ENCODE measurements at regions not wholly inside any gene's neighbourhood (a gene's known extent, or its start where the extent isn't known, plus 50 kb on each side); places are given as distances from the start of the nearest gene placed in this dataset.
A peak's percentile ranks its signal among the peaks of the same experiment; 100 is the strongest.

- DNase-seq (no peak), ATAC-seq (peak in 1 of 2 donors; percentile 42)
- no peaks in the 10 kb centered on the region for H3K27me3 ChIP-seq
- H3K27ac ChIP-seq = no peak overlapping the region
- no peaks in the 10 kb centered on the region for H3K4me1 ChIP-seq
- TF ChIP-seq CTCF (IDR thresholded peaks at IDR 0.05 in 4 of 5, conservative IDR thresholded peaks at IDR 0.05 in 1 of 5) = no peak
- no peak for TF ChIP-seq POLR2A (IDR thresholded peaks at IDR 0.05)
- intact Hi-C loops (cut with DNase I; ENCODE audit: low total_unique reads) (no loop called here), in situ Hi-C loops (cut with MboI; ENCODE audit: low sequenced_read_pairs in 4 of 4) (no loop called here)
- H3K4me3 ChIP-seq = no peak overlapping the region
- H3K36me3 ChIP-seq = no peaks in the 10 kb centered on the region
- no peaks in the 10 kb centered on the region for H3K9me3 ChIP-seq
Observed at GRCh38 chr4:127304356-127304755, 328.4 kb upstream of the INTU start.

- ATAC-seq (no peak), DNase-seq (no peak)
- intact Hi-C loops (cut with DNase I; ENCODE audit: low total_unique reads) = no loop called here
- Histone ChIP-seq H3K36me3 (no peaks in the 10 kb centered on the region), H3K9me3 (no peaks in the 10 kb centered on the region), H3K27ac (no peak overlapping the region), H3K27me3 (no peaks in the 10 kb centered on the region), H3K4me3 (no peak overlapping the region), H3K4me1 (no peaks in the 10 kb centered on the region)
- in situ Hi-C loops (cut with MboI; ENCODE audit: low sequenced_read_pairs in 4 of 4) = no loop called here
- TF ChIP-seq POLR2A (IDR thresholded peaks at IDR 0.05) (no peak), CTCF (IDR thresholded peaks at IDR 0.05 in 4 of 5, conservative IDR thresholded peaks at IDR 0.05 in 1 of 5) (no peak)
Observed at GRCh38 chr4:127307996-127308395, 324.8 kb upstream of the INTU start.

- in situ Hi-C loops (cut with MboI; ENCODE audit: low sequenced_read_pairs in 4 of 4) = no loop called here
- DNase-seq (peak in 1 of 2 donors; percentile 18), ATAC-seq (peak; percentile 47 to 68)
Observed at GRCh38 chr4:127309369-127310102, 323.2 kb upstream of the INTU start.

GRCh38 chr4:127311371-127311770 lies 321.4 kb upstream of the INTU start:
- H3K36me3 ChIP-seq = no peaks in the 10 kb centered on the region
- DNase-seq = no peak
- no peak for TF ChIP-seq CTCF (IDR thresholded peaks at IDR 0.05 in 4 of 5, conservative IDR thresholded peaks at IDR 0.05 in 1 of 5)
- no peak for TF ChIP-seq POLR2A (IDR thresholded peaks at IDR 0.05)
- peaks cover 0 to 6% (median 3%) of the 10 kb centered on the region in 3 donors for H3K9me3 ChIP-seq
- no peaks in the 10 kb centered on the region for H3K4me1 ChIP-seq
- no peak overlapping the region for H3K4me3 ChIP-seq
- H3K27ac ChIP-seq = no peak overlapping the region
- ATAC-seq = no peak
- in situ Hi-C loops (cut with MboI; ENCODE audit: low sequenced_read_pairs in 4 of 4) = no loop called here
- H3K27me3 ChIP-seq = no peaks in the 10 kb centered on the region
- intact Hi-C loops (cut with DNase I; ENCODE audit: low total_unique reads) = no loop called here

More at GRCh38 chr4:127309369-127310102, 323.2 kb upstream of the INTU start:
- Histone ChIP-seq H3K27me3 (no peaks in the 10 kb centered on the region), H3K36me3 (no peaks in the 10 kb centered on the region), H3K4me1 (no peaks in the 10 kb centered on the region), H3K4me3 (no peak overlapping the region), H3K9me3 (peaks cover 0 to 6% (median 3%) of the 10 kb centered on the region in 3 donors), H3K27ac (peak overlapping the region in 1 of 4 donors; percentile 12)
- no peak for TF ChIP-seq CTCF (IDR thresholded peaks at IDR 0.05 in 4 of 5, conservative IDR thresholded peaks at IDR 0.05 in 1 of 5)
- no peak for TF ChIP-seq POLR2A (IDR thresholded peaks at IDR 0.05)
- intact Hi-C loops (cut with DNase I; ENCODE audit: low total_unique reads) = no loop called here
